Upper lobe of left lung (tissue), 4 donors: ENCODE measurements at regions not wholly inside any gene's neighbourhood (a gene's known extent, or its start where the extent isn't known, plus 50 kb on each side); places are given as distances from the start of the nearest gene placed in this dataset.
"Not testable (repeated sequence)": the region's sequence is repeated elsewhere in the genome, so short reads cannot be mapped to it uniquely, and the experiment has no call there.

ENCODE experiments used
- CTCF ChIP-seq, 6 experiments: fragments of 450-650 bp in 4 of 6; fragments of 200-600 bp in 2 of 6; sonication (generic) in 2 of 6; IDR thresholded peaks; one replicate each; pipeline ENCODE4 v1.5.1; 2016 to 2019; ENCODE audit warnings: antibody characterized with exemption in 6 of 6
- POLR2AphosphoS5 ChIP-seq, 2 donors: sonication (generic); formaldehyde crosslinking; IDR thresholded peaks; one replicate each; pipeline ENCODE4 v1.5.1; 2017; ENCODE audit warnings: antibody characterized with exemption in 2 of 2

- not testable (repeated sequence) for TF ChIP-seq CTCF, POLR2AphosphoS5 (IDR thresholded peaks at IDR 0.05)
Observed at GRCh38 chr9:63704456-63704855, 1580.6 kb downstream of the FOXD4L5 start.
